ENCODE measurements at regions not wholly inside any gene's neighbourhood (a gene's known extent, or its start where the extent isn't known, plus 50 kb on each side); places are given as distances from the start of the nearest gene placed in this dataset.

DNA sequence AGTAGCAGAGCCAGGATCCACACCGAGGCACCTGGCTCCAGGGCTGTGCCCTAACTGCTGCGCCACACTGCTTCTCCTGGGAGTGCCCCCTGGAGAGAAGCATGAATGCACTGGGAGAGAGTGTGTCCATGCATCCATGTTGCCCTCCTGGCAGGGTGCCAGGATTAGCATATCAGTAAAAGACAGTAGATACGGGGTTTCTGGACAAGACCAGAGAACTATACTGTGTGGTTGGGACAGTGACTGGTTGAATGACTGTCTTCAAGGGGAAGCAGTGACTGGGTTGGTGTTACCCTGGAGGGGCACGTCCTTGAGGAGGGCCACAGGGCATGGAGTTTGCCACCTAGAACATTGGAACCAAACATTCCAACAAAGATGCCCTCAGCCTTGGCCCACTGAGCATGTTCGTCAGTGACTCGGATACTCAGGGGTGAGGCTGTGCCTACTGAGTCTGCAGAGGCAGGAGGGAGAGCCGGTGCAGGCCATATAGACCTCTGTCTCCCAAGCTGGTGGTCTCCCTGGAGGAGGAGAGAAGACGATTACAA lies 288.8 kb downstream of the CDC5L start:
- TF ChIP-seq CTCF (IDR thresholded peaks at IDR 0.05; ENCODE audit: borderline replicate concordance, extremely low read depth, low read length, poor library complexity, severe bottlenecking) (no peak), EZH2 (IDR thresholded peaks at IDR 0.05; ENCODE audit: borderline replicate concordance, low read depth, low read length, severe bottlenecking) (no peak)
